Umbilical cord (tissue), 1 donor: ENCODE measurements at regions not wholly inside any gene's neighbourhood (a gene's known extent, or its start where the extent isn't known, plus 50 kb on each side); places are given as distances from the start of the nearest gene placed in this dataset.
"Not testable (repeated sequence)": the region's sequence is repeated elsewhere in the genome, so short reads cannot be mapped to it uniquely, and the experiment has no call there.

Experiments used
- DNase-seq: peaks from one replicate; pipeline ENCODE4 v3.0.0-alpha.2; 2015; ENCODE audit warnings: low spot score

- no peak for DNase-seq
Measured at GRCh38 chr5:37915097-37915736, 75.4 kb upstream of the GDNF start.

GRCh38 chr5:37909610-37910266 is 69.9 kb upstream of the GDNF start:
- not testable (repeated sequence) for DNase-seq

GRCh38 chr5:37906416-37906815 is 66.6 kb upstream of the GDNF start:
- no peak for DNase-seq

- no peak for DNase-seq
Measured at GRCh38 chr5:37905230-37905629, 65.4 kb upstream of the GDNF start.

GRCh38 chr5:37902323-37902722 is 62.5 kb upstream of the GDNF start:
- no peak for DNase-seq

GRCh38 chr5:37900692-37901091 is 60.9 kb upstream of the GDNF start:
- peak; percentile 19 for DNase-seq

- DNase-seq = no peak
Measured at GRCh38 chr5:37899037-37899436, 59.2 kb upstream of the GDNF start.

GRCh38 chr5:37896159-37896558 is 56.3 kb upstream of the GDNF start:
- no peak for DNase-seq

DNA sequence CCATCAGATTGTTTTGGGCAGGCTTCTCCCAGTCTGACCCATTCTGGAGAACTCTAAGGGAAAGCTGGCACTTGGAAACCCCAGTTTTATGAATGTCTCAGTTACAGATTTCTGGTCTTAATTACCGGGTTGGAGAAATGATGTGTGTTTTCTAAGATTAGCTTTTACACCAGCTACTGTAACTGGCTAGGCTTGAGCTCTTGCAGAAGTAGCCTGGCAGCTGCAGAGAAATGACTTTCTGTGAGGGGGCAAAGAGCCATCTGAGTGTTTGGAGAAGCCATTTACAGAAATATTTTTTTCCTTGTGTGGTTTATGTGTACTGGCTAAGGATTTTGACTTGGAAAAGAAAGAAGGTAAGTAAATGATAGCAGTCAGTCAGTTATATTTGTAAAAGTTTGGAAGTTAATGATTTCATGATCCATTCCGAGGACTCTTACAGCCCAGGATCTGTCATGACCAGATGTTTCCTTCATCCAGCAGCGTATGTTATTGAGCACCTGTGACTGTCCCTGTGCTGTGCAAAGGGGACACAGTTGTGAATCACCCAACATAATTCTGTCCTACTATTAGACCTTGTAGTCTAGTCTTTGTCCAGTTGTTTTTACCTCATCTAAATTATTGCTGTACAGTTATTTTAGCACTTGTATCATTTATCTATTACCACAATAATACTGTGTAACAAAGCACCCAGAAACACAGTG is 53.7 kb upstream of the GDNF start:
- no peak for DNase-seq

DNA sequence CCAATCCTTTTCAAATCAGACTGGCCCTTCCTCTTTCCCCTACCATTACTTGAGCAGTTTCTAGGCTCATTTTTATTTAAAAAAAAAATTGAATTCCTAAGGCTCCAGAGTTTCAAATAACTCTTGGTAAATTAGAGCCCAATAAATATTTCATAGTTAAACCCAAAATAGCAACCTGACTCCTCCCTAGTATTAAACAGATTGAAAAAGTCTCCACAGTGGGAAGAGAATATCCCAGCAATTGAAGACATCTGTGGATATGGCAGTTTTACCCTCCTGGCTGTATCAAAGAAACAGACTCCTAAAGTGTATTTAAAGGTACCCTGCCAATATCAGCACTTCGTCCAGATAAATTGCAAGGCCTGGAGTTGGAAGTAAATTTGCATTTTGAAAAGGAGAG is 52.7 kb upstream of the GDNF start:
- peak; percentile 61 for DNase-seq

DNA sequence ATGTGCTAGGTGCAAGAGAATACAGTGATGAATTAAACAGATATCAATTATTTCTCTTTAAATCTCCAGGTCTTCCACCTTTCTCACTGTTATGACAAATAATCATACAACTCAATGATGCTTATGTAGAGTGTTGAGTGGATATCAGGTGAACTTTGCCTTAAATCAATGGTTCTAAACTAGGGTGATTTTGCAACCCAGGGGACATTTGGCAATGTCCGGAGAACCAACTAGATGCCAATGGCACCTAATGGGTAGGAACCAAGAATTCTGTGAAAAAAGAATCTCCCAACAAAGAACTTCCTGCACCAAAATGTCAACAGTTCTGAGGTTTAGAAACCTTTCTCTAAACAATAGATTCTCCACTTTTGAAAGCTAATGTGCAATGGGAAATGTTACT is 52.0 kb upstream of the GDNF start:
- no peak for DNase-seq

DNA sequence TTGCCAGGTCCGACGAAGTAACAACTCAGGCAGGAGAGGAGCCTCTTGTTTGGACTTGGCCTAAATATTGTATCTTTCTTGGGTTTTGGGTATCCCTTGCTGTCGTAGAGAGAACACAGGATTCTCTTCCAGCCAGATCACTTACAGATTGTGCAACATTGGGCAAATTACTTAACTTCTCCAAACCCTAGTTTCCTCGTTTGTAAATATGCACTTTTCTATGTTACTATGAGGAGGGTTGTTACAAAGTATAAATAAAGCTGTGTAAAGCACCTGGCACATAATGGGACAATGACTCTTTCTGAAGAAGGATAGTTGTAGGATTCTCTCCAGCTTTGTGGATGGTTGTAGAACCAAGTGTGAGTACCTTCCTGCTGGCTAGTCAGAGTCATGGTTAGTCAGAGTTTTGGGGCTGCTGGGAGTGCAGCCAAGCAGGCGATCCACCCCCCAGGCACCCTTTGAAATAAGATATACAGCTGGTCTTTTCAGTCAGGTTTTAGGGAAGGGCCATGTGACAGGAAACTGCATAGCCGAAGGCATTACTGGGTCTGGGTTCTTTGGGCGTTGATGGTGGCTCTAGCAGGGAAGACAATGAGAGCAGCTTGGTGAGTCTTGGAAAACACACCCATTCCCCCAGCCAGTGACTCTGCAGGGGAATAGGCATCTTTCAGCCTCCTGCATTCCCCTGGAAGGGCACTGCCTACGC is 49.9 kb upstream of the GDNF start:
- DNase-seq = peak; percentile 25
